GM21390 (cell line): ENCODE measurements at regions not wholly inside any gene's neighbourhood (a gene's known extent, or its start where the extent isn't known, plus 50 kb on each side); places are given as distances from the start of the nearest gene placed in this dataset.
"Not testable (repeated sequence)": the region's sequence is repeated elsewhere in the genome, so short reads cannot be mapped to it uniquely, and the experiment has no call there.

Source experiments
- ATAC-seq: cut with Tn5 transposase; IDR thresholded peaks from one replicate; pipeline ENCODE4 v1.9.1; 2021; ENCODE audit not compliant: unreplicated experiment

GRCh38 chrX:125654501-125654900 is 334.8 kb downstream of the TEX13C start:
- ATAC-seq: no peak

GRCh38 chrX:125673758-125674157 is 354.1 kb downstream of the TEX13C start:
- no peak for ATAC-seq

GRCh38 chrX:125678258-125678657 is 358.6 kb downstream of the TEX13C start:
- ATAC-seq: no peak

GRCh38 chrX:125680366-125680765 is 360.7 kb downstream of the TEX13C start:
- ATAC-seq: no peak

- ATAC-seq: peak; percentile 43
These were observed 361.4 kb downstream of the TEX13C start for GRCh38 chrX:125681058-125681457.

- ATAC-seq: peak; percentile 76
These were observed 361.8 kb downstream of the TEX13C start for GRCh38 chrX:125681507-125681906.

GRCh38 chrX:125690522-125690921 is 370.9 kb downstream of the TEX13C start:
- not testable (repeated sequence) for ATAC-seq

GRCh38 chrX:125694171-125694570 is 374.5 kb downstream of the TEX13C start:
- ATAC-seq: no peak

- ATAC-seq: no peak
These were observed 389.4 kb downstream of the TEX13C start for GRCh38 chrX:125709074-125709473.

- ATAC-seq: no peak
These were observed 389.9 kb downstream of the TEX13C start for GRCh38 chrX:125709532-125709931.

GRCh38 chrX:125710403-125711062 is 390.9 kb downstream of the TEX13C start:
- ATAC-seq: no peak

GRCh38 chrX:125711103-125711502 is 391.4 kb downstream of the TEX13C start:
- no peak for ATAC-seq

GRCh38 chrX:125713633-125714032 is 394.0 kb downstream of the TEX13C start:
- ATAC-seq: no peak

- ATAC-seq: no peak
These were observed 407.4 kb downstream of the TEX13C start for GRCh38 chrX:125727117-125727516.

- ATAC-seq: no peak
These were observed 416.5 kb downstream of the TEX13C start for GRCh38 chrX:125736008-125736729.

- no peak for ATAC-seq
These were observed 423.1 kb downstream of the TEX13C start for GRCh38 chrX:125742811-125743210.

- no peak for ATAC-seq
These were observed 421.2 kb downstream of the DCAF12L2 start for GRCh38 chrX:125744914-125745313.

- no peak for ATAC-seq
These were observed 408.1 kb downstream of the DCAF12L2 start for GRCh38 chrX:125757794-125758564.

GRCh38 chrX:125758819-125759218 is 407.3 kb downstream of the DCAF12L2 start:
- no peak for ATAC-seq

GRCh38 chrX:125762954-125763353 is 403.1 kb downstream of the DCAF12L2 start:
- ATAC-seq: no peak

- no peak for ATAC-seq
These were observed 400.7 kb downstream of the DCAF12L2 start for GRCh38 chrX:125765347-125765746.

- no peak for ATAC-seq
These were observed 396.5 kb downstream of the DCAF12L2 start for GRCh38 chrX:125769628-125770027.
